GM19025 (cell line): ENCODE measurements at regions not wholly inside any gene's neighbourhood (a gene's known extent, or its start where the extent isn't known, plus 50 kb on each side); places are given as distances from the start of the nearest gene placed in this dataset.

Experiments used
- ATAC-seq: cut with Tn5 transposase; IDR thresholded peaks from one replicate; pipeline ENCODE4 v1.9.1; 2021; ENCODE audit warnings: mild to moderate bottlenecking, low read depth, moderate library complexity; ENCODE audit not compliant: unreplicated experiment

- no peak for ATAC-seq
Observed at GRCh38 chr22:49367041-49367697, 460.5 kb downstream of the BRD1 start.

GRCh38 chr22:49366437-49366836, 461.2 kb downstream of the BRD1 start:
- no peak for ATAC-seq

DNA sequence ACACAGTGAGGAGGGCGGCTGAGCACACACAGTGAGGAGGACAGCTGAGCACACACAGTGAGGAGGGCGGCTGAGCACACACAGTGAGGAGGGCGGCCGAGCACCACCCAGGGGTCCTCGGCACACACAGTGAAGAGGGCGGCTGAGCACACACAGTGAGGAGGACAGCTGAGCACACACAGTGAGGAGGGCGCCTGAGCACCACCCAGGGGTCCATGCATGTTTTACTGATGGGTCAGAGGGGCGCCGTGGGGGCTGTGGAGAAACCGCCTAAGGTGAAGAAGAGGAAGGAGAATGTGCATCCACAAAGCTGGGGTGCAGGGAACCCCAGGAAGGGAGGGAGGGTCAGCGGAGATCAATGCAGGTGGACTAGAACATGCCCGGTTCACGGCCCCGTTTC, 461.8 kb downstream of the BRD1 start:
- ATAC-seq: no peak

DNA sequence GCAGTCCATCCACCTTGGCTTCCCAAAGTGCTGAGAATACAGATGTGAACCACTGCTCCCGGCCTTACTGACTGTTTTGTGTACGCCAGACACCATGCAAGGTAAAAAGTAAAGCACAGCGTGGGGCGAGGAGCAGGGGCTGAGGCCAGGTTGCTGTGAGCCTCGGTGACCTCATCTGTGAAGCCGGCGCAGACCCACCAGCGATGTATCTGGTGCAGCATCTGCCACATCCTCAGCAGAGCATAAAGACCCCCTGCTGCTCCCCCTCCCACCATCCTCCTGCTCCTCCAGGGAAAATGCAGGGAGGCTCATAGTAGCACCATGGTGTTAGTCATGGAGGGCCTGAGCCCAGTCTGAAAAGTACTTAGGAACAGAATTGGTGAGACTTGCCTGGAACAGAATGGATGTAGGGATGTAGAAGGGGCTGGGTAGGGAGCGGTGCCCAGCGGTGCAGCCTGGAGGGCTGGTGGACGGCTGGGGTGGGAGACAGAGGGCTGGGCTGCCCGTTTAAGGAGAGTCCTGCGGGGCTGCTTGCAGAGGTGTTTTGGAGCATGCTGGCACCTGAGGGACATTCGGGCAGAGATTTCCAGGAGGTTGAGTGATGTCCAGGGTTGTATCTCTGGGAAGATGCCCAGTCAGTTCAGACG, 462.4 kb downstream of the BRD1 start:
- no peak for ATAC-seq

DNA sequence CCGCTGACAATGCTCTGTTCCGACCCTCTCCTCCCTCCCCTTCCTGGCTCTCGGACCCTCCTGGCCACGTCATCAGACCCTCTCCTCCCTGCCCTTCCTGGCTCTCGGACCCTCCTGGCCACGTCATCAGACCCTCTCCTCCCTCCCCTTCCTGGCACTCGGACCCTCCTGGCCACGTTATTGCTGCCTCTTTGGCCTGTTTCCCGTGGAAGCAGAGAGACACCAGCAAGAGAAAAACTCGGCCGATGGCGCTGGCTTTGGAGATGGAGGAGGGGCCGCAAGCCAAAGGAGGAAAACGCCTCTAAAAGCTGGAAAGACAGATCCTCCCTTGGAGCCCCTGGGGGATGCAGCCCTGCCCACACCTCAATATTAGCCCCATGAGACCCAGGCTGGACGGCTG, 463.3 kb downstream of the BRD1 start:
- no peak for ATAC-seq

GRCh38 chr22:49363526-49364230, 464.0 kb downstream of the BRD1 start:
- ATAC-seq: no peak

GRCh38 chr22:49362211-49362839, 465.3 kb downstream of the BRD1 start:
- ATAC-seq: no peak

GRCh38 chr22:49361164-49361563, 466.5 kb downstream of the BRD1 start:
- no peak for ATAC-seq

DNA sequence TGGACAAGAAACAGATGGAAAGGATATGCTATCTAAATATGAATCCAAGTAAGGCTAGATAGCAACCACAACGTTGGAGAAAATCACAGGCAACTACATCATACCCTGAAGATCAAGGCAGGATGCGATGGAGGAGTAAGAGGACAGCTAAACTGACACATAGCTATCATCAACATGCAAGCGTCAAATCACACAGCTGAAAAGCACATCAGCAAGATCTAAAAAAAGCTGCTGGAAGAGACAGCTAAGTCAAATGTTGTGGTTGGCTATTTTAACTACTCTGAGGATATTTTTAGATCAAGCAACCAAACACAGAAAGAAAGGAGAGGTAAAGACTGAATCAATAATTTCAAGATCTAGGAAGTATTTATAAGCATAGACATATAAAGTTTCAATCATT, 466.9 kb downstream of the BRD1 start:
- no peak for ATAC-seq

DNA sequence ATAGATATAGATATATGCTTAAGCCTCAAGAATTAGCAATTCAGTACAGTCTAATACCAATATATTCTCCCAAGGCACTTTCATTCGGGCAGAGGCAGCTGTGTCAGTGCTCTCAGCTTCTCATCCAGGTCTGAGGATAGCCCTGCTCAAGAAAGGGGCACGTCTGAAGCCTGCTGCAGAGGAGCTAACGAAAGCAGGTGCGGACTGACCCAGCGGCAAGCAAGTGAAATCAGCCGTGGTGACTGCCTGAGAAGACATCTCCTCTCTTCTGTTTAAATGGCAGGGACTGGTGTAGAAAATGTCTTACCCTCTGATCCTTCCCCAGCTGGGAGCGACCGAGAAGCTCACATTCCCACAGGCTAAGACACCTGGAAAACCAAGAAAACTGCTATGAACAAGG, 468.6 kb downstream of the BRD1 start:
- no peak for ATAC-seq

DNA sequence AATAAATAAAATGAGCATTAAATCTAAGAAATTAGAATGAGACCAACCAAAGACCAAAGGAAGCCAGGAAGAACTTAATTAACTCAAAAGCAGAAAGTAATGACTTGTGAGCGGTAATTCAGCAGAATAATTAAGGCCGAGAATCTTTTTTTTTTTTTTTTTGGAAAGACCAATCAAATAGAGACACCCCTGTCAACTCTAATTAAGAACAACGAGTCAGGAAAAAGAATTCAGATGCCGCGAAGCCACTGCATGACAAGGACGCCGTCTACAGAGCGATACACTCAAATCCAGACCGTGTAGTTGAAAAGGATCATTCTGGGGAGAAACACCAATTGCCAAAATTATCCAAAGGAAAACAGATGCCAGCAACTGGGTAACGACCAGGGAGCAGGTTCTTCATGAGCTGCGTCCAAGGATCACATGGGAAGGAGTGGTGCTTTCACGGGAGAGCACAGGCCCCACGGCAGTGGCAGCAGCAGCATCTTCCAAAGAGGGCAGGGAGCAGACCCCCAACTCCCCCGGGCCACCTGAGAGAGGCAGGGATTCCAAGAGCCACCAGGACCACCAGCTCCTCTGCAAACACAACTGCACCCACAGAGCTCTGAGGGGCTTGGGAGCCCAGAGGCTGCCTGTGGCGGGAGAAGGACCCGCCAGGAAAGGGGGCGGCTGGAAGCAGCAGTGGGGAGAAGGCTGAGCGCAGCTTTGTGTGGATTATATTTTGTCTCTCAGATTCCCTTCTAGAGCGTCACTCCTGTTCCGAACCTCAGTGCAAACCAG, 469.8 kb downstream of the BRD1 start:
- ATAC-seq: no peak

DNA sequence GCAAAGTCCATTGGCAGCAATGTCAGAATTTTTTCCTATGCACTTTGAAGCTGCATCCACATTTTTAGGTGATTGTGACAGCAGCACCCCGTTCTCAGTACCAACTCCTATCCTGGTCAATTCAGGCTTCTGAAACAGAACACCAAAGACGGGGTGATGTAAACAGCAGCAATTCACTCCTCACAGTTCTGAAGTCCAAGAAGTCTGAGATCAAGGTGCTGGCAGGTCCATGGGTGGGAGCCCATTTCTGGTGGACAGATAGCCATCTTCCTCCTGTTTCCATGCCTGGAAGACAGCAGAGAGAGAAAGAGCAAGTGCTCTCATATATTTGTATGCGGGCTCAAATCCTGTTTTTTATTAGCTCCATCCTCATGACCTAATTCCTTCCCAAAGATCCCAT, 471.2 kb downstream of the BRD1 start:
- no peak for ATAC-seq

GRCh38 chr22:49355211-49355920, 472.3 kb downstream of the BRD1 start:
- no peak for ATAC-seq

DNA sequence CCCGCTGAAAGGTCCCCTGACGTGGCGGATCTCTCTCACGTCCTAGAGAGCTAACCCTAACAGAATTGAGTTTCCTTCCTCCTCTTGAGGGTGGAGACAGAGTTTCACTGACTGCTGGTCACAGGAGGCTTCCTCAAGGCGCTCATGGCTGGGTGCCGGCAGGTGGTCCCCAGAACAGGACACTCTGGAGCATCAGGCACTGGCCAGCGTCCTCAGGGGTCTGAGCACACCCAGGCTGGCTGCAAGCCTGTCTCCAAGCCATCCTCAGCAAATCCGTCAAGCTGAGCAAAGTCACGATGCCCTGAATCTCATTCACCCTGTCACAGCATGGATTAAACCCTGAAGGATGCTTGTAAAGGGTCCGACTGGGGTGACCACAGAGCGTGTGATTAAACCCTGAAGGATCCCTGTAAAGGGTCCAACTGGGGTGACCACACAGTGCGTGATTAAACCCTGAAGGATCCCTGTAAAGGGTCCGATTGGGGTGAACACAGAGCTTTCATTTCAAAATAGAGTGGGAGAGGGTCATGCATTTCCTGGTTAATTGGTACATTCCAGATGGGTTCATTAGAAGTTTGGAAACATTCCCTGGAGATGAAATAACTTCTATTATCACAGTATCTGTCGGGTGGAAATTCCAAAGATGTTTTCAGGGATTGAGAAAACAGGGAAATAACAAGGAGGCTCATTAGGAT, 473.0 kb downstream of the BRD1 start:
- ATAC-seq: no peak

DNA sequence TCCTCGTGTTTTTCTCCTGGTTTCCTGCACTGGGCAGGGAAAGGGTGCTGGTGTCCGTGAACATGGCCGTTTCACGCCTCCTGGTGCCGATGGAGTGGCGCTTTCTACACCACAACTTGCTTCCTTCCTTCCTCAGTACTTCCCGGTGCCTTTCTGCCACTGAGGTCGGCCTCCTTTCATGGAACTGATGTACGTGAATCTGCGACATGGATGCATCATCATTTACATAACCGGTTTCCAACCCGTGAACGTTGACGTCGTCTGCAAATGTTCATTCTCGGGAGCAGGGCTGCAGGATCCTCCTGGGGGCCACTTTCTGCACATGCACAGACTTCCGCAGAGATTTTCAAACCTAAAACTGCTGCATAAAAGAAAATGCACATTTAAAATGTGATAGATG, 474.4 kb downstream of the BRD1 start:
- ATAC-seq: no peak

DNA sequence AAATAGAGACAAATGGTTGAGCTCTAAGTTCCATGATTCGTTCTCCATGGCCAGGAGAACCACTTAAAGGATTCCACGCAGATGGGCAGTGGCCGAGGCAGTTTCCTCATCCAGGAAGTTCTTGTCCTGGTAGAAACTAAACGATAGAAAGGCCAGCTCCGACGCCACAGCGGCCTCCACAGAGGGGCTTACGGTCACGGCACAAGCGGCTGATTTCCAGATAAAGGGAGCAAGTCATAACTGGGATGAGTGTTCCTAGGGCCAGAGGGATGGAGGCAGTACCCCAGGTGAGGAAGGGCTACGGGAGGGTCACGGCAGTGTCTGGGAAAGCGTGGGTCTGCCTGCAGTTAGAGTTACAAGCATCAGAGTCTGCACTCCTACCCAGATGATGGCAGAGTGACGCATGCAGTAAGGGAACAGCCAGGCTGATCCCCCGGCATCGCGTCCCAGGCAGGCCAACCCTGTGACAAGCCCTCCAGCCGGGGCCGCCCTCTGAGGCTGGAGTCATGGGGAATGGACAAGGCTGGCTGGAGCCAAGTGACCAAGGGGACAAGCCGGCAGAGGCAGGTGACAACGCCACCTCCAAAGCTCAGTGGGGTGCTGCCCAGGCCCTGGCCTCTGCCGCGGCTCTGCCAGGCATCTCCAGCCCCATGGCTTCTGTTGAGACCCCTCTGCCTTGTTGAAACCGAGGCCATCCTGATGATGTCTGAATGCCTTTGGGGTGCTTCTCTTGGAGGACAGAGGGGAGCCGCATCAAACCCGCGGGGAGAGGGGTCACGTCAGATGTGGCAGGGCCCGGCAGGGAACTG, 475.1 kb downstream of the BRD1 start:
- no peak for ATAC-seq

DNA sequence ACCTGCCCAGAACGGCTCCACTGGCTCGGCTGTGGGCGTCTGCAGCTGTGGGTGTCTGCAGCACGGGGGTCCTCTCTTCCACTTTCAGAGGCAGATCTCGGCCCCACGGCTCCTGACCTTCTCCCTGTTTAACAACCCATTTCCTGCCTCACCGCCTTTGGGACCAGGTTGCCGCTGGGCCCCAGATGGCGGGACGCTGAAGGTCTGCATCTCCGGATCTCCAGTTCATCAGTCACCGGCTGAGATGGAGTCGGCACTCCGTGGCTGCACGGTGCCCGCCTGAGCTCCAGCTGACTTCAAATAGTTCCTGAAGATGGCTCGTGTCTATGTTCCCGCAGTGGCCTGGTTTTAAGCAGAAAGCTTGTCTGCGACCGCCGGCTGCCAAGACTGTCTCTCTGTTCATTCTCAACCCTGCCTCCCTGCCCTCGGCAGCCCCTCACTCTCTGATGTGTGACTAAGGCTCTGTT, 475.9 kb downstream of the BRD1 start:
- ATAC-seq: no peak

GRCh38 chr22:49350441-49351121, 477.1 kb downstream of the BRD1 start:
- no peak for ATAC-seq
